GM18858 (cell line): ENCODE measurements at regions not wholly inside any gene's neighbourhood (a gene's known extent, or its start where the extent isn't known, plus 50 kb on each side); places are given as distances from the start of the nearest gene placed in this dataset.

Source experiments
- ATAC-seq: cut with Tn5 transposase; IDR thresholded peaks from one replicate; pipeline ENCODE4 v1.9.1; 2021; ENCODE audit not compliant: unreplicated experiment

- no peak for ATAC-seq
Measured at GRCh38 chr4:13316354-13316753, 167.8 kb downstream of the RAB28 start.

DNA sequence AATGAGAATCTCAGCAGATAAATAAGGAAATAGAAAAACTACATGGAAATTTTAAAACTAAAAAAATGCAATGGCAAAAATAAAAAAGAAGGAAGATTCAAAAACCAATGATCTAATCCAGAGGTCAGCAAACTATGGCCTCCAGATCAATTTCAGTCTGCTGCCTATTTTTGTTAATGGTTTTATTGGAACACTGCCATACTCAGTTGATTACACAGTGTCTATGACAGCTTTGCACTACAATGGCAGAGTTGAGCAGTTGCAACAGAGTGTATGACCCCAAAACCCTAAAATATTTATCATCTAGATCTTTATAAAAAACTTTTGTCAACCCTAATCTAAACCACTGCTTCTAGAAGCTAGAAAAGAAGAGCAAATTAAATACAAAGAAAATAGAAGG lies 170.3 kb downstream of the RAB28 start:
- no peak for ATAC-seq

- no peak for ATAC-seq
Measured at GRCh38 chr4:13312264-13312663, 171.9 kb downstream of the RAB28 start.

DNA sequence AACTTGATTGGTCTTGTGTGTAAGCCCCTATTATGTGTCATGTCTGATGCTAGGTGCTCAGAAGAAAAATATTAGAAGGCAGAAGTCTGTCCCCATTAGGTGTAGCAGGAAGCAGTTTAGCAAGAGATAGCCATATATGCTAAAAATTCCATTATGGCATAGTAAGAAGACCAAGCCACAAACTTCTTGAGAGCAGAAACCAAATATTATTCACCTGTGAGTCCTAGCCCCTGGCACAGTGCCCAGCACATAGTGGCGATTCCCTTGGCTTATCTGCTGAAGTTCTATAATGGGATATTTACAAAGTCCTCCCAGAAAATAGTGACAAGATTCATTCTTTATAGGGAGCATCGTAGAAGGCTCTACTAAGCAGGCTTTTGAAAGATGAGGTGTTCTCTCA lies 174.4 kb downstream of the RAB28 start:
- ATAC-seq: no peak

DNA sequence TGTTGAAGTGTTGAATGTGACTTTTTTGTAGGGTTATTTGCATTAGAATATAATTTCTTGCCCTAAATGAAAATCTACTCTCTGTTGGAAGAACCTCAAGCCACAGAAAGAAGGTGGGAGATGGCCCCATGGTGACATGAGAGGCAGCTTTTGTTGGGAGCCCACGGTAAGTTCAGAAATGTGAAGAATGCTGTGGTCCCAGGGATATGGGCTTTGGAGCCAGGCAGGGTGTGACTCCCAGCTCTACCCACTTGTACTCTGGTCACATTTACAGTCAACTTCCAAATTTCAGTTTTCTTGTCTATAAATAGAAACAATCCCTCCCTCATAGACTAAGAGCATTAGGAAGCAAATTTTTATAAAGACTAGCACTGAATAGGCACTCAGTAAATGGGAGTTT lies 177.8 kb downstream of the RAB28 start:
- no peak for ATAC-seq

DNA sequence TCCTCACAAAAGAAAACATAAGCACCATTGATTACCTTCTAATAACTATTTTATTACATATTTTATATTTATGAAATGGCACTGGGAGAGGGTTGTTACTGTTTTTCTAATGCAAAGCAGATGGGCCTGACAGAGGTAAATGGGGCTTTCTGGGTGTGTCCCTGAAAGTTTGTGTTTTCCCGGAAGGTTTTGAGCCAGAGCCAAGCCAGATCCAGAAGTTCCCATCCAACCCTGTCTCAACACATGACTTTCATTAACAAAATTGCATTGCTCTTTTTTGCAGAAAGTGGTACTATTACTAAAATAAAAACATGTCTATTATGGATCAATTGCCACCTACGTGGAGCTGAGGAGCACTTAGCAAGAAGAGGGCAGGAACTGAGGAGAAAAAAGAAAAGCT lies 181.3 kb downstream of the RAB28 start:
- ATAC-seq: no peak

DNA sequence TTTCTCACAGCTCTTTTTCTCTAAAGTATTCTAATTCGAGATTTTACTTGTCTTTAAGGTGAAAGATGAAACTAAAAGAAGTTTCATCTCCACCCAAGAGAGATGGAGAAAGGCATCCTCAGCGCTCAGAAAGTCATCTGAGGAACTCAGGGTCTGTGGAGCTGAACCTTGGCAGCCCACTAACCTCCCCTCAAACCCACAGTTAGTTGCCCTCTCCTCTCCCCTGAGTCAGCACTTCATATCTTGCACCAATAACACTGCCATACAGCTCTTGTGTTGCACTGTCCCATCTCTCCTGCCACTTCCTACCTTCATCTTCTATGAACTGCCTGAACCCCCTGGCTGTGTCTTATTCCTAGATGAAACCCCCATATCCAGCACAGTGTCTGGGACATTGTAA lies 184.8 kb downstream of the RAB28 start:
- ATAC-seq: no peak

DNA sequence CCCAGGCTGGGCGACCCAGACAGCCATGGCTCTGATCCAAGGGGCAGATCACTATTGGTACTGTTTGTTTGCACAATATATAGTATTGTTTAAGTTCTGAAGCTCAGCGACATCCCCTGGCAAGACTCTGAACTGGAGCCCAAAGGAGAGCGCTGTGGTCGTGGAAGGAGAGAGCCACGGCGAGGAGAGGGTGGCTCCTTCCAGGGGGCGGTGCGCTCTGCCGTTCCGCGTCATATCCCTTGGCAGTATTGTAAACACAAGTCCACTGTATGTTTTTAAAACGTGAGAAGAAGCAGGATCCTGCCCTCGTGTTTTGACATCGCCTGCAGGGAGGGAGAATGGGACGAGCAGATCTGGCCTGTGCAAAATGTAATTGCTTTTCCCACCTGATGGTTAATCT lies 185.5 kb downstream of the RAB28 start:
- ATAC-seq: no peak

- ATAC-seq: no peak
Measured at GRCh38 chr4:13296986-13297385, 187.2 kb downstream of the RAB28 start.

DNA sequence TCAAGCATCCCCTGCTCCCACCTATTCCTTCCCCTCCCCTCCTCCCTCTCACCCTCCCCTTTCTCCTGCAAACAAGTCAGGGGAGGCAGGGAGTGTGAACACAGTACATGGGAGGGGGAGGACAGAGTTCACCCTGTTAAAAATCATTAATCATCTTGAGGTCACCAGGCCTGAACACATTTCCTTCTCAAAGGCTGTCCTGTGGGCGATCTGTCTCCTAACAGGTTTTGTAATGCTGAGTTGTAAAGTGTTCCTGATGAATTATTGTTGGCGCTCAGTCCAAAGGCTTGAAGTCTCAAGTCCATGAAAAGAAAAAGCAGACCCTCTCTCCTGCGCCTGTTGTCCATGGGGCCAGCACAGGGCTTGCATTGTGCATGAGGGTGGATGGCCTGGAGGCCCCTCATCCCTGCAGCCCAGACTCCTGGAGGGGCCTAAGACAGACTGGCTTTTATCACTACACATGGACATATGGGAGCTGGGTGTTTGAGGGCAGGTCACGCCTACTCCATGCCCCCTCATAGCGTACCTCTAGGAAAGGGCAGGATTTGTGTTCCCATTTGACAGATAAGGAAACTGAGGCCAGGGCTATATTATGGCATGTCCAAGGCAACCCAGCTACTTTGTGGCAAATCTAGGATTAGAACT lies 189.1 kb downstream of the RAB28 start:
- no peak for ATAC-seq

DNA sequence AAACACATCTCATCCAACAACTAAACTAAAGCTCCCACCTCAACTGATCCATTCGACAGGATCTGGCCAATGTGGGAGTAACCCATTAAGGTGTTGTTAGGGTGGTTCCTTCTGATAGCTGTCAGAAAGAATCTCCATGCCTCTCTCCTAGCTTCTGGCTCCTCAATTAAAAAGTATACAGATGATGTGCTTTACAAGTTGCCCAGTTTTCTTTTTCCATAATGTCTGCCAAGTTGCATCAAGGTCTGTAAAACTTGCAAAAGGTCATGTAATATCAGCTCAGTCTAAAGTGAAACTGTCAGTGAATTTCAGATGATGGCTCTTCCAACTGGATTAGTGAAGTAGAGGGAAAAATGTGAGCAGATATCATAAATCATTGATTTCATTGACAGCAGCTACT lies 191.8 kb downstream of the RAB28 start:
- ATAC-seq: no peak

GRCh38 chr4:13289391-13289790 lies 194.7 kb downstream of the RAB28 start:
- no peak for ATAC-seq

GRCh38 chr4:13285336-13285735 lies 198.8 kb downstream of the RAB28 start:
- ATAC-seq: no peak

DNA sequence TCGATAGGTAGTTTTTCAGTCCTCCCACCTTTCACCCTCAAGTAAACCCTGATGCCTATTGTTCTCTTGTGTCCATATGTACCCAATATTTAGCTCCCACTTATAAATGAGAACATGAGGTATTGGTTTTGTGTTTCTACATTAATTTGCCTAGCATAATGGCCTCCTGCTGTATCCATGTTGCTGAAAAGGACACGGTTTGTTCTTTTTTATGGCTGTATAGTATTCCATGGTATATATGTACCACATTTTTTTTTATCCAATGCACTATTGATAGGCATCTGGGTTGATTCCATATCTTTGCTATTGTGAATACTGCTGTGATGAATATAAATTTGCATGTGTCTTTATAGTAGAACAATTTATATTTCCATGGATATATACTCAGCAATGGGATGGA lies 199.2 kb downstream of the RAB28 start:
- no peak for ATAC-seq

- ATAC-seq: no peak
Measured at GRCh38 chr4:13276357-13276756, 207.8 kb downstream of the RAB28 start.

- no peak for ATAC-seq
Measured at GRCh38 chr4:13268703-13269102, 215.4 kb downstream of the RAB28 start.

DNA sequence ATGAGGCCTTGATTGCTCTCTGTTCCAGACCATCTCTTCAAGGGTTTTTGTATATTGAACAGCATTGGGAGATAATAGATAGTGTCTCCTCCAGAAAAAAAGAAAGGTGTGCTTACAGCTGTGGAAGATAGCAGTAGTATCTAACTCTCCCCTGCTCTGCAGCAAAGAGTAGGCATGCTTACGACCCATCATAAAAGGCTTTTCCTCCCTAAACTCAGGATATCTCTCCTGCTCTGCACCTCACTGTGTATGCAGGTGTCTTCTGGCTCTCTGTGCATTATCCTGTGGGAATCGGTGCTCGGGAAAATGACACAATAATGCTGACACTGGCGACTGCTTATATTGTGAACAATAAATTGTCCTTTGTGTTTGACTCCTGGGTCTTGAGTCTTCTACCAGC lies 216.0 kb downstream of the RAB28 start:
- ATAC-seq: no peak

GRCh38 chr4:13267091-13267490 lies 217.0 kb downstream of the RAB28 start:
- no peak for ATAC-seq

DNA sequence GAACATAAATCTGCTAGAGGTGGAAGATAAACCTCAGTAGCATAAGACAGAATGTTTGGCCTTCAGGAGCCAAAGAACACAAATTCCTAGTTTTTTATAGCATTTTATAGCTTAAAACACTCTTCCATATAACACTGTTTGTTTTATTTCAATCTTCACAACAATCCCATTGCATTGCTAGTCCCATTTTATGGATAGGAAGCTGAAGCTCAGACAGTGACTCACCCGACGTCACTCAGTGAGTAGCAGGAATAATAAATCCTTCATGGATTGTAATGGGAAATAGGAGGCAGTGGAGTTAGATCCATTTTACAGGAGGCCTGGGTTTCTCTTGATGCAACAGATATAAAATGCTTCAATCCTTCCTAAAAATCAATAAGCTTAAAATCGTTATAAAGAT lies 217.5 kb downstream of the RAB28 start:
- ATAC-seq: no peak

GRCh38 chr4:13263967-13264525 lies 220.1 kb downstream of the RAB28 start:
- no peak for ATAC-seq

DNA sequence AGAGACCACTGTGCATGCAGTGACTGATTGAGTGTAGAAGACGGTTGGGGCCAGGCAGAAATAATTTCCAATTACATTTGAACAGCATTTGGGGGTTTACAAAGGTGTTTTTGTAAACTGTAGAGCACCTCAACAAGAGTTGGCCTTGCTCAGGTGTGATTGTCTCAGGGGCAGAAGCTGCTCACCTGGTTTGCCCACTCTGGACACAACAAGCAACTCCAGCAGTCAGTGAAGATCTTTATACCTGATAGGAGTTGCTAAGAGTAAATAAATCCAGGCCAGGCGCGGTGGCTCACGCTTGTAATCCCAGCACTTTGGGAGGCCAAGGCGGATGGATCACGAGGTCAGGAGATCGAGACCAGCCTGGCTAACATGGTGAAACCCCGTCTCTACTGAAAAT lies 221.3 kb downstream of the RAB28 start:
- ATAC-seq: no peak

DNA sequence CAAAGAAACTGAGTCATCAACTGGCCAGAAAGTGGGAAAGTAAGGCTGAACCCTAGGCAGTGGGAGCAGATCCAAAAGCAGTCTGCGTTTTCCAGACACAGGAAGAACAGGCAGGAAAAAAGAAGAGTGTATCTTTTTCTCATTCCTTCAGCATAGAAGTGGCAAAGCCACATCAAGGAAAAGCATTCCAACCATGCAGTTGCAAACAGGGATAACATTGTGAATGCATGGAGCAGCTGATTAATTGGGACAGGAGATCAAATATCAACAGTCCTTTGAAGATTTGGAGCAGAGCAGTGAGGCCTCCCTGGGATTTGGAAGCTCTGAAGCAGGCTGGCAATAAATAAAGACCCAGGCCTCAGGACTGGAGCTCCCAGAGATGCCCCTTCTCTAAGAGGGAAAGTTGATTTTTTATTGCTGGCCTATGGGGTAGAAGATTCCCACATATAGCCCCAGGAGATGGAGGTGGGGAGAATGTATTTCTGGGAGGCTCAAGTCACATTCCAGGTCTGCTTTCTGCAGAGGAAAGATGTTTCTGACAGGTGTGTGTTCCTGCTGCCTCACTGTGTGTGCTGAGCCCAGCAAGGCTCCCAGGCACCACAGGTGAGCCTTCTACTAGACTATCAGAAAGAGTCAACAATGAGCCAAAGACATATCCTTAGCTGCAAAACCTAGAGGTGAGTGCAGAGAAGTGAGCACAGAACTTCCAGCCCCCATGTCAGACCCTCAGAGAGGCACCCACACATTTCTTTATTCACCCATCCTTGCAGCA lies 222.5 kb downstream of the RAB28 start:
- ATAC-seq: no peak

GRCh38 chr4:13260513-13260912 lies 223.6 kb downstream of the RAB28 start:
- ATAC-seq: no peak
